VCaP (cell line): ENCODE measurements at regions not wholly inside any gene's neighbourhood (a gene's known extent, or its start where the extent isn't known, plus 50 kb on each side); places are given as distances from the start of the nearest gene placed in this dataset.

Experiments used
- H3K27ac ChIP-seq: fragments of 450-650 bp; 2 replicates; pipeline ENCODE4 v1.5.1; 2017
- CTCF ChIP-seq: fragments of 450-650 bp; conservative IDR thresholded peaks from 2 replicates; pipeline ENCODE4 v1.5.1; 2017; ENCODE audit warnings: mild to moderate bottlenecking, moderate library complexity

DNA sequence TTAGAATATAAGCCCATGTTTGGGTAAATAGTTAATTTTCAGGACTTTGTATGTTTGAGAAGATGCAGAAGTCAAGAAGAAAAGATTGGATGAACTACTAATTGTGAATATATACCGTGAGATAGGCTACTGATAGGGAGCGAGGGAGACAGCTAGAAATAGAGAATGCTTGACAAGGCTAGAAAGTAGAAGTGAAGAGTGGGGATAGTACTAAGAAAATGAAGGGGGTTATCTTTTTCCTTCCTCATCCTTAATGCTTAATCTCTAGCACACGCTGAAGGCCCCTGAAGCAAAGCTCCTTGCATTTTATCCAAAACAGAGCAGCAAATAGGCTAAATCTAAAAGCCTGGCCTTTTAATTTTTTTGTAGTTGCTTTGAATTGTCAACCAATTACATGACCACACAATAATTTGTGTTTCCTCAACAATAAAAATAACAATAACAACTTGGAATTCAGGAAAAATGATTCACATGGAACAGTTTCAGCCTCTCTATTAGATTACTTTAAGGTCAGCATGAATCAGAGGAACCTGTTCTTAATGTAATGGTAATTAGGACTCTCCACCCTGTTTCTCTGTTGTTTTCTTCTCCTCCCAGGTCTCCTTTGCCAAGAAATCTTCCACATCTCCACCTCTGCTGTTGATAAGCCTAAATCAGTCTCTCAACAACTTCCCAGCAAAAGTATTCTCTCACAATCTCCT, 1071.3 kb upstream of the ZEB2 start:
- TF ChIP-seq CTCF, result no peak
- no peak overlapping the region for H3K27ac ChIP-seq

- TF ChIP-seq CTCF, result no peak
These were observed 1068.0 kb upstream of the ZEB2 start for GRCh38 chr2:145587922-145588321.

DNA sequence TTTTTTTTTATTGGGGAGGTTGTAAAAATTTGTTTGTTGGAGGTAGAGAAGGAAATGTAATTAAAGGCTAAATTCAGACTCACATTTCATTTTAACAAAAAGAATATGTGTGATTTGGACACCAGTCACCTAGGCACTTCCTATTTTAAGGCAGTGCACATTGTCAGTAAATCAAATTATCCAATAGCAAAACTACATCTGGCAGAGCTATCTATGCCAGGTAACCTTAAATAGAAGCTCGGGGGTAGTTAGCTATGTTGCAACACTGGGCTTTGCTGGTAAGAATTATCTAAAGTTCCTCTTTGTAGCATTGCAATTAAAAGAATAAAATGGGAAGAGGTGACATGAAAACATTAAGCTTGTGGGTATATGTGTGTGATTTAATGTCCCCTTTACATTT, 1064.4 kb upstream of the ZEB2 start:
- H3K27ac ChIP-seq, result no peak overlapping the region
- TF ChIP-seq CTCF, result no peak

More at GRCh38 chr2:145587922-145588321, 1068.0 kb upstream of the ZEB2 start:
- no peak overlapping the region for H3K27ac ChIP-seq

GRCh38 chr2:145573608-145574007, 1053.7 kb upstream of the ZEB2 start:
- no peak for TF ChIP-seq CTCF
- no peak overlapping the region for H3K27ac ChIP-seq

DNA sequence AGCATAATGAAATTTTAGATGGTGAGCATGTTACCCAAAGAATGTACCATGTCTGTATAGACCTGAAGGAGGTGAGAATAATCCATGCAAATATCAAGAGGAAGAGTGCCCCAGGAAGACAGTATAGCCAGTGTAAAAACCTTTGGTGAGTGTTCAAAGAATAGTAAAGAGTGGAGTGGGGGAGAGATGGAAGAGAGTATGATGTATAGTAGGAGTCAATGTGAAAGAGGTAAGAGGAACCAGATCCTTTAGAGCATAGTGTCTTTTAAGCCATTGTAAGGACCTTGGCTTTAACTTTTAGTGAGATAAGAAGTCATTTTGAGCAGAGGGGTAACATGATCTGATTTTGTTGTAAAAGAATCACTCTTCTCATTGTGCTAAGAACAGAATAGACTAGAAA, 1052.3 kb upstream of the ZEB2 start:
- H3K27ac ChIP-seq, result no peak overlapping the region
- no peak for TF ChIP-seq CTCF

GRCh38 chr2:145569108-145569507, 1049.2 kb upstream of the ZEB2 start:
- no peak overlapping the region for H3K27ac ChIP-seq
- no peak for TF ChIP-seq CTCF

DNA sequence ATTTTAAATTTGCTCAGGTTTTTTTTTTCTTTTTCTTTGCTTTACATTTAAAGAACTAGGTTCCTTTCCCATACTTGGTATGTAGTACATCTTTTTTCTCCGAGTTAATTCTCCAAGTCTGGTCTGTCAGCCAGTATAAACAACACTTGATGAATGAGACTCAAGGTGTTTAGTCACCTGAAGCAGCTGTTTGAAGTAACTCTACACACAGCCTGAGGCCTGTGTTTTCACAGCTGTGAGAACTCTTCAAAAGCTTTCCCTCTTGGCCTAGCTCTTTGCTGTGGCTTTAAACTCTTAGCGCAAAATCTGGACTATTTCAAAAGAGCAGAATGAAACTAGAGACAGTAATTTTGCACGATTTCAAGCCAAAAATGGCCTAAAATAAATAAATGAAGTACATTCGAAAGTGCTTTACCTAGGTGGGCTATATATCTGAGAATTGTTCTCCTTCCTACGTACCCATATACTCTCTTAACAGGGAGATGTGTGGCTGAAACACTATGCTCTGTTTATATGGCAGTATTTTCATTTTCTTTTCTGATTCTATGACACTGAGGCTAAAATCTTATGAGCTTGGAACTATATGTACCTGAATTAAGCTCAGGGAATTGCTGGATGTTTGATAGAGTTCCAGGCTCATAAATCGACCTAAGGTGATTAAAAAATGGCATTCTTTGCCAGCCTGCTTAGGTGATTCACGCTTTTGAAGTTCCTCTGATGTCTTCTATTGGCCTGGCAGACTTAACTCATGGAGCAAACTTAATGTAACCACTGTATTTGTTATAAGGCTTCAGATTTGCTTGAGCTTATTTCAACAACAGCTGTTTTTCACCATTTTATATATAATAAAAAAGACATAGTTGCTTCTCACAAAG, 1044.1 kb upstream of the ZEB2 start:
- TF ChIP-seq CTCF, result no peak
- H3K27ac ChIP-seq, result no peak overlapping the region
